A673 (cell line): ENCODE measurements at regions not wholly inside any gene's neighbourhood (a gene's known extent, or its start where the extent isn't known, plus 50 kb on each side); places are given as distances from the start of the nearest gene placed in this dataset.
A peak's percentile ranks its signal among the peaks of the same experiment; 100 is the strongest.
"Not testable (repeated sequence)": the region's sequence is repeated elsewhere in the genome, so short reads cannot be mapped to it uniquely, and the experiment has no call there.

Experiments
- BruUV-seq: library from RNA; stranded (reverse); fragments of 400-500 nt; replicated peaks from 2 replicates; lab custom pipeline; 2021; lab: Mats Ljungman, UMichigan
- CTCF ChIA-PET: fragments of 300-600 bp; sonication (Branson Sonifier 250); formaldehyde crosslinking; loops from one replicate; lab custom pipeline; 2022; ENCODE audit warnings: antibody characterized with exemption; lab: Charles Lee
- POLR2A ChIA-PET: fragments of 300-600 bp; sonication (Branson Sonifier 250); formaldehyde crosslinking; loops from one replicate; lab custom pipeline; 2022; ENCODE audit warnings: antibody characterized with exemption; ENCODE audit not compliant: low non-redundant PET; lab: Charles Lee
- DNase-seq: peaks from one replicate; pipeline ENCODE4 v3.0.0-alpha.2; 2015; ENCODE audit warnings: low spot score
- H3K27ac ChIP-seq: fragments of 200-600 bp; sonication (generic); 2 replicates; pipeline ENCODE4 v1.5.1; 2016; ENCODE audit warnings: mixed run types, low read depth, mild to moderate bottlenecking, mixed read lengths, antibody characterized with exemption, low read length; ENCODE audit not compliant: poor library complexity, severe bottlenecking
- H3K27me3 ChIP-seq: fragments of 200-600 bp; sonication (generic); replicated peaks from 2 replicates; pipeline ENCODE4 v1.6.1; 2017; ENCODE audit warnings: mixed run types, low read depth, mild to moderate bottlenecking, mixed read lengths, antibody characterized with exemption, low read length; ENCODE audit not compliant: insufficient read depth, poor library complexity
- H3K36me3 ChIP-seq: fragments of 200-600 bp; sonication (generic); 2 replicates; pipeline ENCODE4 v1.6.1; 2016; ENCODE audit warnings: mixed run types, mild to moderate bottlenecking, mixed read lengths, antibody characterized with exemption, low read length; ENCODE audit not compliant: insufficient read depth, poor library complexity, severe bottlenecking
- H3K4me1 ChIP-seq: fragments of 200-600 bp; sonication (generic); 2 replicates; pipeline ENCODE4 v1.6.1; 2017; ENCODE audit warnings: mixed run types, mild to moderate bottlenecking, mixed read lengths, antibody characterized with exemption, low read length; ENCODE audit not compliant: insufficient read depth, poor library complexity, severe bottlenecking
- H3K4me3 ChIP-seq: fragments of 200-600 bp; sonication (generic); 2 replicates; pipeline ENCODE4 v1.5.1; 2016; ENCODE audit warnings: low read depth, mixed run types, mild to moderate bottlenecking, mixed read lengths, low read length; ENCODE audit not compliant: poor library complexity, severe bottlenecking
- H3K9me3 ChIP-seq: fragments of 200-600 bp; sonication (generic); 2 replicates; pipeline ENCODE4 v1.6.1; 2016; ENCODE audit warnings: mixed run types, low read depth, mild to moderate bottlenecking, mixed read lengths, antibody characterized with exemption, low read length; ENCODE audit not compliant: poor library complexity, severe bottlenecking
- CTCF ChIP-seq: fragments of 300-800, 200-600 bp; sonication (generic); conservative IDR thresholded peaks from 2 replicates; pipeline ENCODE4 v1.5.1; 2017; ENCODE audit warnings: low read depth, mild to moderate bottlenecking, antibody characterized with exemption, low read length, moderate library complexity, mixed read lengths
- EZH2 ChIP-seq: fragments of 200-600 bp; sonication (generic); IDR thresholded peaks from 2 replicates; pipeline ENCODE4 v1.6.1; 2017; ENCODE audit warnings: borderline replicate concordance, low read depth, mild to moderate bottlenecking, mixed read lengths, antibody characterized with exemption, low read length; ENCODE audit not compliant: poor library complexity, severe bottlenecking
- intact Hi-C: fragments of 100-400 bp; cut with micrococcal nuclease; formaldehyde crosslinking; loops from one replicate; pipeline ENCODE4 v1.10.0; 2022; ENCODE audit not compliant: unreplicated experiment

GRCh38 chr15:20341901-20342600 is 199.5 kb downstream of the GOLGA6L6 start:
- BruUV-seq: no TSS peak
- ChIA-PET CTCF (no interaction called here), POLR2A (no interaction called here)

GRCh38 chr15:20340931-20341661 is 200.5 kb downstream of the GOLGA6L6 start:
- no TSS peak for BruUV-seq
- ChIA-PET CTCF (no interaction called here), POLR2A (no interaction called here)
- Histone ChIP-seq H3K4me1 (no peaks in the 10 kb centered on the region), H3K36me3 (no peaks in the 10 kb centered on the region), H3K4me3 (no peak overlapping the region), H3K27ac (no peak overlapping the region), H3K27me3 (no peaks in the 10 kb centered on the region), H3K9me3 (peaks cover 78% of the 10 kb centered on the region)
- TF ChIP-seq CTCF (no peak), EZH2 (no peak)
- intact Hi-C loops: loop anchor here (5.0 kb wide), 1 partner anchor 46 kb away; no protein-coding TSS in a partner anchor
- DNase-seq: no peak

More at GRCh38 chr15:20341901-20342600, 199.5 kb downstream of the GOLGA6L6 start:
- H3K36me3 ChIP-seq: no peaks in the 10 kb centered on the region
- H3K27me3 ChIP-seq: no peaks in the 10 kb centered on the region
- TF ChIP-seq CTCF (no peak), EZH2 (no peak)
- H3K27ac ChIP-seq: no peak overlapping the region
- H3K4me3 ChIP-seq: no peak overlapping the region
- peaks cover 81% of the 10 kb centered on the region for H3K9me3 ChIP-seq
- no peak for DNase-seq
- intact Hi-C loops: loop anchor here (5.0 kb wide), 1 partner anchor 45 kb away; no protein-coding TSS in a partner anchor
- no peaks in the 10 kb centered on the region for H3K4me1 ChIP-seq

- no peaks in the 10 kb centered on the region for H3K36me3 ChIP-seq
- H3K9me3 ChIP-seq: peaks cover 71% of the 10 kb centered on the region
- no TSS peak for BruUV-seq
- TF ChIP-seq CTCF (no peak), EZH2 (no peak)
- no peaks in the 10 kb centered on the region for H3K27me3 ChIP-seq
- no peak overlapping the region for H3K27ac ChIP-seq
- no peak overlapping the region for H3K4me3 ChIP-seq
- ChIA-PET CTCF (no interaction called here), POLR2A (no interaction called here)
- no peak for DNase-seq
- intact Hi-C loops: loop anchor here (5.0 kb wide), 1 partner anchor 47 kb away; no protein-coding TSS in a partner anchor
- H3K4me1 ChIP-seq: no peaks in the 10 kb centered on the region
These were observed 201.2 kb downstream of the GOLGA6L6 start for GRCh38 chr15:20340331-20340811.

- H3K36me3 ChIP-seq, POLR2A ChIA-PET, BruUV-seq, H3K4me3 ChIP-seq, H3K27ac ChIP-seq, H3K27me3 ChIP-seq, CTCF ChIA-PET, H3K4me1 ChIP-seq, intact Hi-C loops: not testable (repeated sequence)
- peak; percentile 0 for DNase-seq
- H3K9me3 ChIP-seq: peaks cover 60% of the 10 kb centered on the region
These were observed 202.4 kb downstream of the GOLGA6L6 start for GRCh38 chr15:20339086-20339791.
